GM23338 (cell line): ENCODE measurements at regions not wholly inside any gene's neighbourhood (a gene's known extent, or its start where the extent isn't known, plus 50 kb on each side); places are given as distances from the start of the nearest gene placed in this dataset.

Source experiments
- ATAC-seq: fragments of 200-7000 bp; cut with Tn5 transposase; 3 replicates; pipeline ENCODE4 v1.9.1; 2020
- DNase-seq: peaks from one replicate; pipeline ENCODE4 v3.0.0-alpha.2; 2015; ENCODE audit warnings: low spot score
- H2AFZ ChIP-seq: fragments of 200-600 bp; sonication (generic); 2 replicates; pipeline ENCODE4 v1.8.0; 2016; ENCODE audit warnings: antibody characterized with exemption, mild to moderate bottlenecking, moderate library complexity
- H3F3A ChIP-seq: fragments of 200-600 bp; sonication (generic); replicated peaks from 2 replicates; pipeline ENCODE4 v1.8.0; 2017; ENCODE audit warnings: antibody characterized with exemption, mixed run types, low read depth
- H3K27ac ChIP-seq: fragments of 200-600 bp; sonication (generic); 2 replicates; pipeline ENCODE4 v1.6.1; 2016; ENCODE audit warnings: low read depth
- H3K27me3 ChIP-seq: fragments of 200-600 bp; sonication (generic); 2 replicates; pipeline ENCODE4 v1.8.0; 2016; ENCODE audit warnings: mild to moderate bottlenecking, mixed run types, moderate library complexity; ENCODE audit not compliant: insufficient read depth
- H3K36me3 ChIP-seq: fragments of 200-600 bp; sonication (generic); 2 replicates; pipeline ENCODE4 v1.8.0; 2016; ENCODE audit warnings: mild to moderate bottlenecking; ENCODE audit not compliant: insufficient read depth
- H3K4me1 ChIP-seq: fragments of 200-600 bp; sonication (generic); 2 replicates; pipeline ENCODE4 v1.8.0; 2016; ENCODE audit warnings: mild to moderate bottlenecking, moderate library complexity; ENCODE audit not compliant: insufficient read depth
- H3K4me2 ChIP-seq: fragments of 200-600 bp; sonication (generic); 2 replicates; pipeline ENCODE4 v1.7.1; 2017; ENCODE audit warnings: mixed run types
- H3K4me3 ChIP-seq: fragments of 200-600 bp; sonication (generic); 2 replicates; pipeline ENCODE4 v1.6.1; 2016; ENCODE audit warnings: mixed run types
- H3K79me2 ChIP-seq: fragments of 200-600 bp; sonication (generic); replicated peaks from 2 replicates; pipeline ENCODE4 v1.8.0; 2017; ENCODE audit warnings: mild to moderate bottlenecking; ENCODE audit not compliant: insufficient read depth
- H3K9me2 ChIP-seq: fragments of 200-600 bp; sonication (generic); 2 replicates; pipeline ENCODE4 v1.8.0; 2017; ENCODE audit not compliant: insufficient read depth
- H4K20me1 ChIP-seq: fragments of 200-600 bp; sonication (generic); replicated peaks from 2 replicates; pipeline ENCODE4 v1.8.0; 2017; ENCODE audit warnings: mild to moderate bottlenecking; ENCODE audit not compliant: insufficient read depth
- H3K27ac Mint-ChIP-seq: 2 replicates; pipeline ENCODE4 v1.8.0; 2020; ENCODE audit warnings: inconsistent platforms, mild to moderate bottlenecking, moderate library complexity, mixed read lengths
- H3K27me3 Mint-ChIP-seq: 3 replicates; pipeline ENCODE4 v1.8.0; 2022; ENCODE audit warnings: low read depth, mild to moderate bottlenecking, moderate library complexity, mixed read lengths, inconsistent platforms; ENCODE audit not compliant: insufficient read depth, poor library complexity
- H3K36me3 Mint-ChIP-seq: 3 replicates; pipeline ENCODE4 v1.8.0; 2021; ENCODE audit warnings: low read depth, mild to moderate bottlenecking, inconsistent platforms, moderate library complexity, mixed read lengths
- H3K4me1 Mint-ChIP-seq: 3 replicates; pipeline ENCODE4 v1.8.0; 2020; ENCODE audit warnings: mild to moderate bottlenecking, inconsistent platforms, mixed read lengths
- H3K4me3 Mint-ChIP-seq: 3 replicates; pipeline ENCODE4 v1.8.0; 2021; ENCODE audit warnings: moderate library complexity, mild to moderate bottlenecking, inconsistent platforms, mixed read lengths
- H3K9me3 Mint-ChIP-seq: 3 replicates; pipeline ENCODE4 v1.8.0; 2020; ENCODE audit warnings: moderate library complexity, mild to moderate bottlenecking, inconsistent platforms, mixed read lengths
- CREB1 ChIP-seq: fragments of 250-450 bp; sonication (Bioruptor Pico); IDR thresholded peaks from 2 replicates; pipeline ENCODE4 v1.5.0; 2020; ENCODE audit warnings: low read depth, mild to moderate bottlenecking, moderate library complexity
- EZH2phosphoT487 ChIP-seq: fragments of 200-600 bp; sonication (generic); IDR thresholded peaks from one replicate; pipeline ENCODE4 v1.8.1; 2018; ENCODE audit warnings: antibody characterized with exemption; ENCODE audit not compliant: unreplicated experiment
- JUNB ChIP-seq: IDR thresholded peaks from one replicate; pipeline ENCODE4 v1.6.1; 2016; ENCODE audit warnings: antibody characterized with exemption; ENCODE audit not compliant: unreplicated experiment
- NANOG ChIP-seq: IDR thresholded peaks from 2 replicates; pipeline ENCODE4 v1.6.1; 2016; ENCODE audit warnings: antibody characterized with exemption, borderline replicate concordance
- POLR2AphosphoS5 ChIP-seq: IDR thresholded peaks from 2 replicates; pipeline ENCODE4 v1.6.1; 2016; ENCODE audit warnings: antibody characterized with exemption, low read depth
- STAT1 ChIP-seq: IDR thresholded peaks from one replicate; pipeline ENCODE4 v1.6.1; 2016; ENCODE audit warnings: antibody characterized with exemption; ENCODE audit not compliant: unreplicated experiment
- TF ChIP-seq, protein P1 (sequence below), 2 experiments: fragments of 200-600 bp in 1 of 2; sonication (generic) in 1 of 2; conservative IDR thresholded peaks; 2 replicates each; pipeline versions ENCODE4 v1.5.1 to v1.6.1; 2016 to 2017; ENCODE audit warnings: antibody characterized with exemption in 2 of 2, low read depth in 2 of 2, mild to moderate bottlenecking in 2 of 2, moderate library complexity in 1 of 2
- TF ChIP-seq, protein P2 (sequence below): IDR thresholded peaks from 2 replicates; pipeline ENCODE4 v1.6.1; 2016; ENCODE audit warnings: antibody characterized with exemption
- TF ChIP-seq, protein P3 (sequence below): IDR thresholded peaks from one replicate; pipeline ENCODE4 v1.6.1; 2018; ENCODE audit warnings: antibody characterized with exemption; ENCODE audit not compliant: unreplicated experiment

DNA sequence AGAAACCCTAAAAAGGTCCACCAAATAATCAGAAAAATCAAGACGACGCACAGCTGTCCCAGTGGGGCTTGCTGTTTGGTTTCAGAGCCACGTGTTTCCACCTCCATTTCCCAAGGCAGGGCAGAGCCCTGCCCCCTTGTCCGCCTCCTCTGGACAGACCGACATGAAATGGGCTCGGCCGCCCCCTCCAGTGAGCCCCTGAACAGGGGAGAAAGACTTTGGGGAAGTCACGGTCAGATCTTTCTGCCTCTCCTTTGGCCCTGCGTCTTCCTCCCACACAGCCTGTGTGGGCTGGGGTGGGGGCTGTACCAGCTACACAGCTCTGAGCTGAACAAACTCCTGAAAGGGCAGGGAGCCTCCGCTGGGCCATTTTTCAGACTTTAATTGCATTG lies 230.7 kb downstream of the ENGASE start (continued):
- TF ChIP-seq, protein P1, sequence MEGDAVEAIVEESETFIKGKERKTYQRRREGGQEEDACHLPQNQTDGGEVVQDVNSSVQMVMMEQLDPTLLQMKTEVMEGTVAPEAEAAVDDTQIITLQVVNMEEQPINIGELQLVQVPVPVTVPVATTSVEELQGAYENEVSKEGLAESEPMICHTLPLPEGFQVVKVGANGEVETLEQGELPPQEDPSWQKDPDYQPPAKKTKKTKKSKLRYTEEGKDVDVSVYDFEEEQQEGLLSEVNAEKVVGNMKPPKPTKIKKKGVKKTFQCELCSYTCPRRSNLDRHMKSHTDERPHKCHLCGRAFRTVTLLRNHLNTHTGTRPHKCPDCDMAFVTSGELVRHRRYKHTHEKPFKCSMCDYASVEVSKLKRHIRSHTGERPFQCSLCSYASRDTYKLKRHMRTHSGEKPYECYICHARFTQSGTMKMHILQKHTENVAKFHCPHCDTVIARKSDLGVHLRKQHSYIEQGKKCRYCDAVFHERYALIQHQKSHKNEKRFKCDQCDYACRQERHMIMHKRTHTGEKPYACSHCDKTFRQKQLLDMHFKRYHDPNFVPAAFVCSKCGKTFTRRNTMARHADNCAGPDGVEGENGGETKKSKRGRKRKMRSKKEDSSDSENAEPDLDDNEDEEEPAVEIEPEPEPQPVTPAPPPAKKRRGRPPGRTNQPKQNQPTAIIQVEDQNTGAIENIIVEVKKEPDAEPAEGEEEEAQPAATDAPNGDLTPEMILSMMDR (conservative IDR thresholded peaks at IDR 0.05; ENCODE audit: low read depth in 2 of 2): no peak
- TF ChIP-seq NANOG: no peak
- TF ChIP-seq STAT1: no peak
- TF ChIP-seq JUNB: no peak

- H3K4me1 Mint-ChIP-seq: peaks cover 14% of the 10 kb centered on the region
- Histone ChIP-seq H3K27me3 (no peaks in the 10 kb centered on the region), H2AFZ (no peak overlapping the region), H3K4me1 (0 out of 2 replicates have a peak, but pooled peaks cover 3% of the 10 kb centered on the region), H3F3A (no peaks in the 10 kb centered on the region), H3K9me2 (no peaks in the 10 kb centered on the region), H4K20me1 (no peaks in the 10 kb centered on the region), H3K4me3 (no peak overlapping the region), H3K27ac (no peak overlapping the region), H3K4me2 (no peak overlapping the region), H3K79me2 (no peaks in the 10 kb centered on the region), H3K36me3 (no peaks in the 10 kb centered on the region)
- no peak overlapping the region for H3K27ac Mint-ChIP-seq
- no peaks in the 10 kb centered on the region; the same call in 2 of the 3 replicates for H3K9me3 Mint-ChIP-seq
- no peaks in the 10 kb centered on the region for H3K36me3 Mint-ChIP-seq
- TF ChIP-seq POLR2AphosphoS5 (no peak), STAT1 (no peak), CREB1 (CRISPR knock-in tag) (no peak), EZH2phosphoT487 (no peak)
- TF ChIP-seq, protein P2, sequence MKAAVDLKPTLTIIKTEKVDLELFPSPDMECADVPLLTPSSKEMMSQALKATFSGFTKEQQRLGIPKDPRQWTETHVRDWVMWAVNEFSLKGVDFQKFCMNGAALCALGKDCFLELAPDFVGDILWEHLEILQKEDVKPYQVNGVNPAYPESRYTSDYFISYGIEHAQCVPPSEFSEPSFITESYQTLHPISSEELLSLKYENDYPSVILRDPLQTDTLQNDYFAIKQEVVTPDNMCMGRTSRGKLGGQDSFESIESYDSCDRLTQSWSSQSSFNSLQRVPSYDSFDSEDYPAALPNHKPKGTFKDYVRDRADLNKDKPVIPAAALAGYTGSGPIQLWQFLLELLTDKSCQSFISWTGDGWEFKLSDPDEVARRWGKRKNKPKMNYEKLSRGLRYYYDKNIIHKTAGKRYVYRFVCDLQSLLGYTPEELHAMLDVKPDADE: no peak
- TF ChIP-seq, protein P1 (conservative IDR thresholded peaks at IDR 0.05; ENCODE audit: low read depth in 2 of 2): peak; percentile 40 to 55
- TF ChIP-seq, protein P3, sequence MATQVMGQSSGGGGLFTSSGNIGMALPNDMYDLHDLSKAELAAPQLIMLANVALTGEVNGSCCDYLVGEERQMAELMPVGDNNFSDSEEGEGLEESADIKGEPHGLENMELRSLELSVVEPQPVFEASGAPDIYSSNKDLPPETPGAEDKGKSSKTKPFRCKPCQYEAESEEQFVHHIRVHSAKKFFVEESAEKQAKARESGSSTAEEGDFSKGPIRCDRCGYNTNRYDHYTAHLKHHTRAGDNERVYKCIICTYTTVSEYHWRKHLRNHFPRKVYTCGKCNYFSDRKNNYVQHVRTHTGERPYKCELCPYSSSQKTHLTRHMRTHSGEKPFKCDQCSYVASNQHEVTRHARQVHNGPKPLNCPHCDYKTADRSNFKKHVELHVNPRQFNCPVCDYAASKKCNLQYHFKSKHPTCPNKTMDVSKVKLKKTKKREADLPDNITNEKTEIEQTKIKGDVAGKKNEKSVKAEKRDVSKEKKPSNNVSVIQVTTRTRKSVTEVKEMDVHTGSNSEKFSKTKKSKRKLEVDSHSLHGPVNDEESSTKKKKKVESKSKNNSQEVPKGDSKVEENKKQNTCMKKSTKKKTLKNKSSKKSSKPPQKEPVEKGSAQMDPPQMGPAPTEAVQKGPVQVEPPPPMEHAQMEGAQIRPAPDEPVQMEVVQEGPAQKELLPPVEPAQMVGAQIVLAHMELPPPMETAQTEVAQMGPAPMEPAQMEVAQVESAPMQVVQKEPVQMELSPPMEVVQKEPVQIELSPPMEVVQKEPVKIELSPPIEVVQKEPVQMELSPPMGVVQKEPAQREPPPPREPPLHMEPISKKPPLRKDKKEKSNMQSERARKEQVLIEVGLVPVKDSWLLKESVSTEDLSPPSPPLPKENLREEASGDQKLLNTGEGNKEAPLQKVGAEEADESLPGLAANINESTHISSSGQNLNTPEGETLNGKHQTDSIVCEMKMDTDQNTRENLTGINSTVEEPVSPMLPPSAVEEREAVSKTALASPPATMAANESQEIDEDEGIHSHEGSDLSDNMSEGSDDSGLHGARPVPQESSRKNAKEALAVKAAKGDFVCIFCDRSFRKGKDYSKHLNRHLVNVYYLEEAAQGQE: no peak
- H3K27me3 Mint-ChIP-seq: peaks cover 7% of the 10 kb centered on the region
- peak; percentile 64 for DNase-seq
- peak; percentile 88 for ATAC-seq
- no peak overlapping the region for H3K4me3 Mint-ChIP-seq
These were observed 230.3 kb downstream of the ENGASE start for GRCh38 chr17:79304884-79305283.
